Activated effector memory CD4-positive, alpha-beta T cell treated with Interleukin-2 at 50 U/mL for 16 hours (primary cell): ENCODE measurements at regions not wholly inside any gene's neighbourhood (a gene's known extent, or its start where the extent isn't known, plus 50 kb on each side); places are given as distances from the start of the nearest gene placed in this dataset.
A peak's percentile ranks its signal among the peaks of the same experiment; 100 is the strongest.
"Not testable (repeated sequence)": the region's sequence is repeated elsewhere in the genome, so short reads cannot be mapped to it uniquely, and the experiment has no call there.

Experiments
- DNase-seq: peaks from one replicate; pipeline ENCODE4 v3.0.0-alpha.2; 2020

GRCh38 chr3:194250098-194251002 is 100.8 kb downstream of the CPN2 start:
- no peak for DNase-seq

- no peak for DNase-seq
These were observed 100.1 kb downstream of the CPN2 start for GRCh38 chr3:194251007-194251406.

GRCh38 chr3:194251461-194251860 is 99.7 kb downstream of the CPN2 start:
- DNase-seq: no peak

GRCh38 chr3:194251891-194252560 is 99.1 kb downstream of the CPN2 start:
- DNase-seq: no peak

GRCh38 chr3:194253270-194253669 is 97.9 kb downstream of the CPN2 start:
- no peak for DNase-seq

- no peak for DNase-seq
These were observed 97.1 kb downstream of the CPN2 start for GRCh38 chr3:194254040-194254439.

GRCh38 chr3:194255252-194256039 is 95.7 kb downstream of the CPN2 start:
- peak; percentile 20 for DNase-seq

GRCh38 chr3:194256040-194256945 is 94.8 kb downstream of the CPN2 start:
- no peak for DNase-seq

- DNase-seq: no peak
These were observed 93.9 kb downstream of the CPN2 start for GRCh38 chr3:194257151-194257621.

GRCh38 chr3:194257916-194258668 is 93.0 kb downstream of the CPN2 start:
- DNase-seq: no peak

GRCh38 chr3:194259982-194260766 is 91.0 kb downstream of the CPN2 start:
- DNase-seq: no peak

- DNase-seq: no peak
These were observed 89.5 kb downstream of the CPN2 start for GRCh38 chr3:194261581-194262063.

GRCh38 chr3:194262176-194262924 is 88.8 kb downstream of the CPN2 start:
- no peak for DNase-seq

GRCh38 chr3:194262925-194263305 is 88.2 kb downstream of the CPN2 start:
- DNase-seq: no peak

GRCh38 chr3:194264631-194265504 is 86.3 kb downstream of the CPN2 start:
- not testable (repeated sequence) for DNase-seq

GRCh38 chr3:194265505-194265892 is 85.6 kb downstream of the CPN2 start:
- DNase-seq: no peak

GRCh38 chr3:194265996-194266964 is 84.8 kb downstream of the CPN2 start:
- no peak for DNase-seq
